Tibial nerve (tissue), 4 donors: ENCODE measurements at regions not wholly inside any gene's neighbourhood (a gene's known extent, or its start where the extent isn't known, plus 50 kb on each side); places are given as distances from the start of the nearest gene placed in this dataset.

Experiments
- DNase-seq, 2 donors: peaks; one replicate each; pipeline ENCODE4 v3.0.0-alpha.2; 2019; ENCODE audit warnings: low spot score in 2 of 2
- H3K27ac ChIP-seq, 4 donors: fragments of 200-600 bp; sonication (generic) in 3 of 4; one replicate each; pipeline ENCODE4 v1.5.1; 2017 to 2019; ENCODE audit warnings: mild to moderate bottlenecking in 1 of 4
- H3K27me3 ChIP-seq, 2 donors: fragments of 200-600 bp; sonication (generic) in 1 of 2; one replicate each; pipeline versions ENCODE4 v1.5.1 to v1.6.0; 2017 to 2019
- H3K36me3 ChIP-seq, 3 donors: fragments of 200-600 bp; sonication (generic); one replicate each; pipeline ENCODE4 v1.5.1; 2018 to 2019
- H3K4me1 ChIP-seq, 4 donors: fragments of 200-600 bp; sonication (generic) in 3 of 4; one replicate each; pipeline ENCODE4 v1.5.1; 2017 to 2019
- H3K4me3 ChIP-seq, 4 donors: fragments of 200-600 bp; sonication (generic) in 3 of 4; one replicate each; pipeline ENCODE4 v1.5.1; 2017 to 2019; ENCODE audit warnings: mild to moderate bottlenecking in 1 of 4, moderate library complexity in 1 of 4
- H3K9me3 ChIP-seq, 4 donors: fragments of 200-600 bp; sonication (generic) in 3 of 4; one replicate each; pipeline ENCODE4 v1.5.1; 2017 to 2019
- CTCF ChIP-seq, 5 experiments: fragments of 200-600 bp in 3 of 5; fragments of 450-650 bp in 2 of 5; sonication (generic) in 3 of 5; IDR thresholded peaks; one replicate each; pipeline ENCODE4 v1.5.1; 2016 to 2019; ENCODE audit warnings: antibody characterized with exemption in 5 of 5, mild to moderate bottlenecking in 3 of 5, moderate library complexity in 2 of 5
- EP300 ChIP-seq, 2 donors: sonication (generic); formaldehyde crosslinking; IDR thresholded peaks; one replicate each; pipeline ENCODE4 v1.6.1; 2017; ENCODE audit warnings: antibody characterized with exemption in 2 of 2, mild to moderate bottlenecking in 1 of 2
- POLR2A ChIP-seq, 2 donors: fragments of 450-650 bp; IDR thresholded peaks; one replicate each; pipeline ENCODE4 v1.6.1; 2017; ENCODE audit warnings: antibody characterized with exemption in 2 of 2, mild to moderate bottlenecking in 2 of 2, moderate library complexity in 2 of 2
- WGBS, 2 donors: methylation state at CpG; one replicate each; pipeline ENCODE4 v1.1.5; 2018; 5-methylcytosine and 5-hydroxymethylcytosine counted together

- Histone ChIP-seq H3K36me3 (no peaks in the 10 kb centered on the region), H3K4me3 (no peak overlapping the region), H3K4me1 (no peaks in the 10 kb centered on the region), H3K9me3 (no peaks in the 10 kb centered on the region), H3K27ac (no peak overlapping the region), H3K27me3 (no peaks in the 10 kb centered on the region)
- 90 to 91% methylated on average over 3 of the region's 3 CpGs for WGBS, 2 donors
- no peak for DNase-seq
- no peak for TF ChIP-seq EP300 (IDR thresholded peaks at IDR 0.05)
- TF ChIP-seq POLR2A (IDR thresholded peaks at IDR 0.05) = no peak
- no peak for TF ChIP-seq CTCF (IDR thresholded peaks at IDR 0.05)
Observed at GRCh38 chr5:104736073-104736472, 1173.5 kb upstream of the NUDT12 start.

GRCh38 chr5:104734046-104734445, 1171.5 kb upstream of the NUDT12 start:
- no peak overlapping the region for H3K27ac ChIP-seq
- 83 to 85% methylated on average over 2 of the region's 2 CpGs for WGBS, 2 donors
- H3K4me3 ChIP-seq = no peak overlapping the region
- TF ChIP-seq POLR2A (IDR thresholded peaks at IDR 0.05) (no peak), EP300 (IDR thresholded peaks at IDR 0.05) (no peak), CTCF (IDR thresholded peaks at IDR 0.05) (no peak)
- H3K4me1 ChIP-seq = no peaks in the 10 kb centered on the region
- no peaks in the 10 kb centered on the region for H3K27me3 ChIP-seq
- H3K36me3 ChIP-seq = no peaks in the 10 kb centered on the region
- DNase-seq = no peak
- no peaks in the 10 kb centered on the region for H3K9me3 ChIP-seq

DNA sequence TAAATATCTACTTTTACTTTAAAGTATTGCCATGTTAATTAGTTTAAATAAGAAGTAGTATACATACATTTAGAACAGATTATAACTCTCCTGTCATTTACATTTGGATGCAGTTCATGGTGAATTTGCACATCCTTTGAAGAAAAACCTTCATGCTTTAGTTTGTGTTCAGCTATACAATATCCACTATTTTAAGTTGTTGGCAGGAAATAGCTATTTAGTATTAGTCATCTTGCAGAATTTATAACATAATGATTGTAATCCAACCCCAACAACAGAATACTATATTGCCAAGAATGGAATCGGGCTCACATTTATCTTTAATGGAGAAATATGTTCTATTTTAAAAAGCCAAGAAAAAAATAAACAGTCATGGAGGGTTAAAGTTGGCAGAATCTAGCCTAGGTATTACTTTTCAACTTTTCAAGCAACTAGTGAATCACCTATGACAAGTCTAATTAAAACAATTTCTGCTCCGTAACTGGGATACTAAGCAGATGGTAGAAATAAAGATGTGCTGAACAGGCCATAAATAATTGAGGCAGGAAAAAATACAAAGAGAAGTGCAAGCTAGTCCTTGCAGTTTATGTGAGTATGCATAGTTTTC, 1170.6 kb upstream of the NUDT12 start:
- H3K27me3 ChIP-seq = no peaks in the 10 kb centered on the region
- 72 to 78% methylated on average over 2 of the region's 2 CpGs for WGBS, 2 donors
- no peak overlapping the region for H3K4me3 ChIP-seq
- H3K9me3 ChIP-seq = no peaks in the 10 kb centered on the region
- H3K27ac ChIP-seq = no peak overlapping the region
- H3K36me3 ChIP-seq = no peaks in the 10 kb centered on the region
- no peak for TF ChIP-seq CTCF (IDR thresholded peaks at IDR 0.05)
- TF ChIP-seq EP300 (IDR thresholded peaks at IDR 0.05) = no peak
- no peak for TF ChIP-seq POLR2A (IDR thresholded peaks at IDR 0.05)
- no peak for DNase-seq
- no peaks in the 10 kb centered on the region for H3K4me1 ChIP-seq

DNA sequence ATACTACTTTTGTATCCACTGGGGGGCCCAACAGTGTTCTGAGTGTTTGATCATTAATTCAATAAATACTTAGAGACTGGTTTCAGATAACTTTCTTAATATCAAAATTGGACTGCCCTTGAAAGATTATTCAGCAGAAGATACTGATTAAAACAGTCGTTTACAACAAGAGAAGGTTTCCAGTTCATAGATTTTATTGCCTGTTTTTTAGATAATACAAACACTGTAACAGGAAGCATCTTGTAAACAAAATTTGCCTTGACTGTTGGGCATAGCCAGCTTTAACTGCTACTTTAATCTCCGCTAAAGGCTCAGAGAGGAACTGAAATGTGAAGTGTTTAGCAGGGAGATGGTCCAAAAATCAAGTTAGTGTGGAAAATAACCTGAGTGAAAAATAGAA, 1168.7 kb upstream of the NUDT12 start:
- TF ChIP-seq EP300 (IDR thresholded peaks at IDR 0.05) (no peak), CTCF (IDR thresholded peaks at IDR 0.05) (no peak), POLR2A (IDR thresholded peaks at IDR 0.05) (no peak)
- no peak overlapping the region for H3K27ac ChIP-seq
- WGBS, 2 donors = 83 to 85% methylated on average over 2 of the region's 2 CpGs

GRCh38 chr5:104708027-104708426, 1145.4 kb upstream of the NUDT12 start:
- 61 to 70% methylated on average over 3 of the region's 3 CpGs for WGBS, 2 donors
- H3K4me1 ChIP-seq = no peaks in the 10 kb centered on the region

More for the DNA sequence above, 1168.7 kb upstream of the NUDT12 start:
- no peaks in the 10 kb centered on the region for H3K27me3 ChIP-seq
- H3K9me3 ChIP-seq = no peaks in the 10 kb centered on the region
- H3K4me3 ChIP-seq = no peak overlapping the region
- H3K4me1 ChIP-seq = no peaks in the 10 kb centered on the region
- no peaks in the 10 kb centered on the region for H3K36me3 ChIP-seq
- DNase-seq = no peak

More at GRCh38 chr5:104708027-104708426, 1145.4 kb upstream of the NUDT12 start:
- DNase-seq = no peak
- Histone ChIP-seq H3K27me3 (no peaks in the 10 kb centered on the region), H3K9me3 (peaks cover 0 to 18% (median 7%) of the 10 kb centered on the region in 4 donors), H3K36me3 (no peaks in the 10 kb centered on the region), H3K4me3 (no peak overlapping the region), H3K27ac (no peak overlapping the region)
- TF ChIP-seq EP300 (IDR thresholded peaks at IDR 0.05) (no peak), POLR2A (IDR thresholded peaks at IDR 0.05) (no peak), CTCF (IDR thresholded peaks at IDR 0.05) (no peak)
